ENCODE measurements at regions not wholly inside any gene's neighbourhood (a gene's known extent, or its start where the extent isn't known, plus 50 kb on each side); places are given as distances from the start of the nearest gene placed in this dataset.
A peak's percentile ranks its signal among the peaks of the same experiment; 100 is the strongest.

GRCh38 chr9:115209601-115210306, 91.8 kb upstream of the TNC start:
- DNase-seq (ENCODE audit: extremely low read depth in 1 of 2, low read depth in 1 of 2) = peak in 1 of 2 donors; percentile 6

DNA sequence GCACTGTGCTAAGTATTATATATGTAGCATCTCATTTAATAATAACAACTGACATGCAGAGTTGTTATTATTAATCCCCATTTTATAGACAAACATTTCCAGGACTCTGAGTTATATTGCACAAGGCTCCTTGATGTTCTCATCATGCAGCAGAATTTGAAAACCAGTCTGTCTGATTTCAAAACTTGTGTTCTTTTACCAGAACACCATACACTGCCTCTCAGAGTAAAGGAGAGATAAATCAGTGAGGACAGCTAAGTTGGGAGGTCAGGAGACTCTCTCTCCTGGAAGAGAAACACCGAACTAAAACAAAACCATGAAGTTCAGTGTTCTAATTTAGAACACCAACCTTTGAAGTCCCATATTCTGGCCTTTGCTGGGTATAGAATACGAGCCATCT, 92.7 kb upstream of the TNC start:
- DNase-seq (ENCODE audit: extremely low read depth in 1 of 2, low read depth in 1 of 2) = no peak

GRCh38 chr9:115211413-115212124, 93.6 kb upstream of the TNC start:
- DNase-seq (ENCODE audit: extremely low read depth in 1 of 2, low read depth in 1 of 2) = no peak

- no peak for DNase-seq (ENCODE audit: extremely low read depth in 1 of 2, low read depth in 1 of 2)
Observed at GRCh38 chr9:115212125-115212605, 94.2 kb upstream of the TNC start.

GRCh38 chr9:115212832-115213231, 94.9 kb upstream of the TNC start:
- DNase-seq (ENCODE audit: extremely low read depth in 1 of 2, low read depth in 1 of 2) = no peak

DNA sequence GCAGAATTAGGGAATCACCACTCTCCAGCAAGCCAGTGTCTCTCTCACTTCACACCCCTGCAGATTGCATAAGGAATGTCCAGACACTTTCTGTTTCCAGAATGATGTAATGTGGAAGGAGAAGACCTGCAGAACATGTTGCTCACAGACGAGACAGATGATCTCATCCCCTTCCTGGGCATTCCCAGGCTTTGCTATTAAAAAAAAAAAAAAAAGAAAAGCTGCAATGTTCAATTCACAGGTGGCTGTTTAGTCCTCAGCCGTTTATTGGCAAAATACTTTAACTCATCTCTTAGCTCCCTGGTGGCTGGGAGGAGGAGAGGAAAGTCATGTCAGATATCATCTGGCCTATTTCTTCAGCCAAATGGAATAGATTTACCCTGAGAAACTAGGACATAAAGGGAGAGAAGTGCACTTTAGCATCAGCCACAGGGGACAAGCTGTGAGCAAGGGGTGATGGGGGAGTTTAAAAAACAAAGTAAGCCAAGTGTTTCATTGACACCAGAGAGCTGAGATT, 95.9 kb upstream of the TNC start:
- DNase-seq (ENCODE audit: extremely low read depth in 1 of 2, low read depth in 1 of 2) = no peak

GRCh38 chr9:115216873-115217272, 98.9 kb upstream of the TNC start:
- DNase-seq (ENCODE audit: extremely low read depth in 1 of 2, low read depth in 1 of 2) = no peak

- DNase-seq (ENCODE audit: extremely low read depth in 1 of 2, low read depth in 1 of 2) = no peak
Observed at GRCh38 chr9:115220319-115221005, 102.5 kb upstream of the TNC start.

DNA sequence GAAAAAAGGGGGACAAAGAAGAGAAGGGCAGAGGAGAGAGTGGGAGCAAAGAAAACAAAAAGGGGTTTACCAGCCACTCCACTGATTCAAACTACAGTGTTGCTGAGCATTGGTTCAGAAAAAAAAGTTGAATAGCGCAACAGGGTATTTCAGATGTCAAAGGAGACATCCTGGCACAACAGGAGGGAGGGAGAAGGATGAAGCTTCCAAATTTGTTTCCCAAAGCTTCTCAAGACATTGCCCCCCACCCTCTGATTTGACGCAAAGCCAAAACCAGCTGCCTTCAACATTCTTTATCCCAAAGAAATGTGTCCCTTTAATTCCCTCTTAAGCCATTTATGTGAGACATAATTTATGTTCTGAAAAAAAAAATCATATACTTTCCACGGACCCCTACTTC, 105.5 kb upstream of the TNC start:
- no peak for DNase-seq (ENCODE audit: extremely low read depth in 1 of 2, low read depth in 1 of 2)

DNA sequence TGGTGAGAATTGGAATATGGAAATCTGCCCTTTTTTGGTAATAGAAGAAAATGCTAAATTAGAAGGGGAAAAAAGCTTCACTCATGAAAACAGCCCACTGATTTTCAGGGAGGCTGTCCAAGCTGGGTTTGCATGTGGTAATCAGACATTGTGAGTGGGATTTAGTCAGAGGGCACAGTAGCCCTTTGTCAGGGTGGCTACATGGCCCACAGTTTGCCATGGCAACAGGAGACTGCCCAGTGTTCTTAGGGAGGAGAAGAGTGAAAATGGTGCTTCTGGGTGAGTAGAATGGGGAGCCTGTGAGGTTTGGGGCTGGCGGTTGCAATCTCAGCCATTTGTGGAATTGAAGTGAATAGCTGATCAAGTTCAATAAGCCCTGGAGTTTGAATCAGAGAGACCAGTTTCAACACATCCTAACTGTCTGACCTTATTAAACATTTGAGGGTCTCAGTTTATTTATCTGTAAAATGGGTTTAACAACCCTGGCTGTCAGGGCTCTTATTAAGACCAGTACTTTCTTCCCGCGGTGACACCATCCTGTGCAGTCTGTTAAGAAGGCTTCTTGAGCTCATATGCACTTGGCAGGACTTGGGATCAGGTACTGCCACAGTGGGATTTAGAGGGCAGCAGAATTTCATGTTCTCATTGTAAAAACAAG, 107.6 kb upstream of the TNC start:
- no peak for DNase-seq (ENCODE audit: extremely low read depth in 1 of 2, low read depth in 1 of 2)

DNA sequence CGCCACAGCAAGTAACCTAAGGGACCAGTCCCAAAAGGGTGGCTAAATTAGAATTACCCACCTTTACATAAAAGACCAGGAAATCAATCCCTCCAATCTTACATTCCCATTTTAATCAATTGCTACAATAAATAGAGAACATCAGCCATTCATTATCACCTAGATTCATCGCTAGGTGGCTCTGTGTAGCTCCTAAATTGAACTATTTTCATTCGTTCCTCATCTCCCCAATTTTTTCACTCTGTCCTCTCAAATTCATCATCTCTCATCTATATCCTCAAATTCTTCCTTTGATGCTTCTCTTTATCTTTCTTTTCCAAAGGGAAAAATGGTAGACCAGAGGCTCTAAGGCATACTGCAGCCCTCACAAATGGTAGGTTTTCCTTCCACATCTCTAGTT, 108.2 kb upstream of the TNC start:
- DNase-seq (ENCODE audit: extremely low read depth in 1 of 2, low read depth in 1 of 2) = no peak

DNA sequence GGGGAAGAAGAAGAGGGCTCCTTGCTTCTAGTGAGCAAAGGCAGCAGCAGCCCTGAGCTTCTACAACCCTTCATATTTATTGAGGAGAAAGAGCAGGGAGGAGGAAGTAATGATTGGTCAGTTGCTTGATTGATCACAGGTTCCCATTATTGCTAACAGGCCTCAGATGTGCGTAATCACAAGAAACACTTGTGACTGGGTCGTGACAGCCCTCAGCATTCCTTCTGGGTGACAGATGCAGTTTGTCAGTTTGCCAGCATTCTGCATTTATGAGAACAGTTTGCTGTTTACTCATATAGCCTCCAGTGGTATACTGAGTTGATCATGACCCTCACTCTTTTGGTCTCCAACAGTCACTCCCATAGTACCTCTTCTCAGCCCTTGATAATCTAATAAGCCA, 111.5 kb upstream of the TNC start:
- no peak for DNase-seq (ENCODE audit: extremely low read depth in 1 of 2, low read depth in 1 of 2)

- no peak for DNase-seq (ENCODE audit: extremely low read depth in 1 of 2, low read depth in 1 of 2)
Observed at GRCh38 chr9:115230924-115231515, 113.1 kb upstream of the TNC start.

GRCh38 chr9:115232181-115232774, 114.3 kb upstream of the TNC start:
- DNase-seq (ENCODE audit: extremely low read depth in 1 of 2, low read depth in 1 of 2) = no peak

DNA sequence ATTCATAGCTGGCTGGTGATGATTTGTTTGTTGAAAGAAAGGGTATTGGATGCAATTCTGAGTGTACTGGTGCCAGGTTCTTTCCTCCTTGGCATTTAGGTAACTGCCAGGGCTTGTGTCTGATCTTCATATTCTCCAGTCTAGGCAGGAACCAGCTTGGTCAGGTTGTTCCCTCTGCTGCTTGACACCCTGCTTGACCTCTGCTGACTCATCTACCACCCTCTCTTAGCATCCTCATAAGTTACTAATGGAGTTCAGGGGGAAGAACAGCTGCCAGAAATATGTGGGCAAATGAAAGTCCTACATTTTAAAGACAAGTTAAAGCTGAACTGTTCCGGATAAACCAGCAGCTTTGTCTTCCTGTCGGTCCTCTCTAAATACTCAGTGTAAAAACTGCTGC, 116.1 kb upstream of the TNC start:
- DNase-seq (ENCODE audit: extremely low read depth in 1 of 2, low read depth in 1 of 2) = no peak

GRCh38 chr9:115235221-115235620, 117.3 kb upstream of the TNC start:
- DNase-seq (ENCODE audit: extremely low read depth in 1 of 2, low read depth in 1 of 2) = no peak

GRCh38 chr9:115237385-115237998, 119.5 kb upstream of the TNC start:
- no peak for DNase-seq (ENCODE audit: extremely low read depth in 1 of 2, low read depth in 1 of 2)

- no peak for DNase-seq (ENCODE audit: extremely low read depth in 1 of 2, low read depth in 1 of 2)
Observed at GRCh38 chr9:115240676-115241075, 122.7 kb upstream of the TNC start.

GRCh38 chr9:115241641-115242040, 123.7 kb upstream of the TNC start:
- no peak for DNase-seq (ENCODE audit: extremely low read depth in 1 of 2, low read depth in 1 of 2)

- DNase-seq (ENCODE audit: extremely low read depth in 1 of 2, low read depth in 1 of 2) = no peak
Observed at GRCh38 chr9:115249488-115249887, 131.5 kb upstream of the TNC start.

All from stimulated activated CD8-positive, alpha-beta memory T cell treated with anti-CD3 and anti-CD28 coated beads, Interleukin-7, amount 100 ng/mL, for 48 hours (primary cell).